GM12878 (cell line): ENCODE measurements at regions not wholly inside any gene's neighbourhood (a gene's known extent, or its start where the extent isn't known, plus 50 kb on each side); places are given as distances from the start of the nearest gene placed in this dataset.

Experiments
- ATF2 ChIP-seq: IDR thresholded peaks from 2 replicates; pipeline ENCODE4 v1.6.1; 2012; ENCODE audit warnings: low read length, inconsistent platforms
- BACH1 ChIP-seq: fragments of 450-650 bp; IDR thresholded peaks from 2 replicates; pipeline ENCODE4 v1.6.1; 2017; ENCODE audit warnings: mild to moderate bottlenecking, borderline replicate concordance
- CBFB ChIP-seq: IDR thresholded peaks from 2 replicates; pipeline ENCODE4 v1.6.1; 2016; ENCODE audit warnings: antibody characterized with exemption, low read depth
- FOXK2 ChIP-seq: fragments of 450-650 bp; IDR thresholded peaks from 2 replicates; pipeline ENCODE4 v1.6.1; 2017; ENCODE audit warnings: mild to moderate bottlenecking, moderate library complexity
- GATAD2B ChIP-seq: fragments of 450-650 bp; conservative IDR thresholded peaks from 2 replicates; pipeline ENCODE4 v1.6.1; 2017; ENCODE audit warnings: low read depth, mild to moderate bottlenecking, moderate library complexity
- HDAC6 ChIP-seq: fragments of 200-600 bp; sonication (generic); IDR thresholded peaks from one replicate; pipeline ENCODE4 v1.8.0; 2017; ENCODE audit warnings: antibody characterized with exemption; ENCODE audit not compliant: unreplicated experiment
- IRF3 ChIP-seq: fragments of 450-650 bp; IDR thresholded peaks from 2 replicates; pipeline ENCODE4 v1.6.1; 2014; ENCODE audit warnings: mild to moderate bottlenecking
- JUNB ChIP-seq: IDR thresholded peaks from 2 replicates; pipeline ENCODE4 v1.6.1; 2016; ENCODE audit warnings: antibody characterized with exemption, mild to moderate bottlenecking
- JUND ChIP-seq: IDR thresholded peaks from 2 replicates; pipeline ENCODE4 v1.6.1; 2012; ENCODE audit warnings: low read depth, mild to moderate bottlenecking, low read length, improper control_type of control experiment, moderate library complexity
- POLR2A ChIP-seq: IDR thresholded peaks from 2 replicates; pipeline ENCODE4 v1.6.1; 2011; ENCODE audit warnings: low read depth, mild to moderate bottlenecking, low read length
- POU2F2 ChIP-seq: IDR thresholded peaks from 3 replicates; pipeline ENCODE4 v1.6.1; 2011; ENCODE audit warnings: low read depth, mild to moderate bottlenecking, low read length, borderline replicate concordance
- RAD51 ChIP-seq: fragments of 450-650 bp; IDR thresholded peaks from 2 replicates; pipeline ENCODE4 v1.6.1; 2016; ENCODE audit warnings: moderate library complexity, mild to moderate bottlenecking, inconsistent platforms
- RELA ChIP-seq: fragments of 450-650 bp; IDR thresholded peaks from 2 replicates; pipeline ENCODE4 v1.8.0; 2014; ENCODE audit warnings: borderline replicate concordance; ENCODE audit not compliant: partially characterized antibody
- SP1 ChIP-seq: IDR thresholded peaks from one replicate; pipeline ENCODE4 v1.6.1; 2011; ENCODE audit warnings: low read depth, low read length
- SPI1 ChIP-seq: IDR thresholded peaks from 2 replicates; pipeline ENCODE4 v1.6.1; 2011; ENCODE audit warnings: low read depth, mild to moderate bottlenecking, low read length, moderate library complexity, borderline replicate concordance; ENCODE audit not compliant: insufficient read depth
- SRF ChIP-seq, 2 experiments: IDR thresholded peaks; 2 replicates each; pipeline ENCODE4 v1.6.1; 2011; ENCODE audit warnings: low read depth in 2 of 2, low read length in 2 of 2, mild to moderate bottlenecking in 1 of 2, moderate library complexity in 1 of 2
- STAT3 ChIP-seq: IDR thresholded peaks from 2 replicates; pipeline ENCODE4 v1.6.1; 2011; ENCODE audit warnings: low read depth, low read length, improper control_type of control experiment
- TF ChIP-seq, protein P1 (sequence below): fragments of 150-350 bp; IDR thresholded peaks from 2 replicates; pipeline ENCODE4 v1.6.1; 2014; ENCODE audit warnings: mild to moderate bottlenecking, low read depth, low read length
- TF ChIP-seq, protein P2 (sequence below): fragments of 450-650 bp; IDR thresholded peaks from 2 replicates; pipeline ENCODE4 v1.6.1; 2016; ENCODE audit warnings: mild to moderate bottlenecking, moderate library complexity, borderline replicate concordance
- TF ChIP-seq, protein P3 (sequence below): IDR thresholded peaks from 2 replicates; pipeline ENCODE4 v1.6.1; 2011; ENCODE audit warnings: mild to moderate bottlenecking, low read depth, low read length, moderate library complexity; ENCODE audit not compliant: insufficient replicate concordance

DNA sequence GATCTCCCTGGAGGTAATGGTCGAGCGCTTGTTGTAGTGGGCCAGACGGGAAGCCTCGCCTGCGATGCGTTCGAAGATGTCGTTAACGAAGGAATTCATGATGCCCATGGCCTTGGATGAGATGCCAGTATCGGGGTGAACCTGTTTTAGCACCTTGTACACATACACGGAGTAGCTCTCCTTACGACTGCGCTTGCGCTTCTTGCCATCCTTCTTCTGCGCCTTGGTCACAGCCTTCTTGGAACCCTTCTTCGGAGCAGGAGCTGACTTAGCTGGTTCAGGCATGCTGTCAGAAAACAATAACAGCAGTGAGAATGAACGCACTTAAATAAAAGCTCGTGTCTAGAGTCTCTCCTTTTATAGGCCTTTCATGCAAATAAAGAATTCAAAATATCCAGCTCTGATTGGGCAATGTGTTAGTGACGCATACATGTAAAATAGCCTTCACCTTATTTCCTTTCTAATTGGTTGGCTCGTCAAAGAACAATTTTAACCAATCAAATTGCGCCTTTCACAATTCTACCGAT, 129.2 kb downstream of the HFE start (continued):
- TF ChIP-seq RAD51 (no peak), SP1 (peak; percentile 81), JUND (no peak), ATF2 (0 out of 2 replicates have a peak, but pooled peaks have one; percentile 16), CBFB (peak; percentile 88), HDAC6 (peak; percentile 56), POLR2A (peak; percentile 84), SPI1 (no peak), STAT3 (peak; percentile 85), IRF3 (peak; percentile 67; the same call in 1 of the 2 replicates), POU2F2 (peak; percentile 98), FOXK2 (peak; percentile 74), BACH1 (peak; percentile 19; the same call in 1 of the 2 replicates), SRF (IDR thresholded peaks at IDR 0.05; ENCODE audit: low read depth in 2 of 2, low read length in 2 of 2) (peak in 1 of 2 experiments; percentile 86; a peak in 2 of 4 replicates), RELA (peak; percentile 61), JUNB (peak; percentile 10; the same call in 1 of the 2 replicates), GATAD2B (no peak)
- TF ChIP-seq, protein P1, sequence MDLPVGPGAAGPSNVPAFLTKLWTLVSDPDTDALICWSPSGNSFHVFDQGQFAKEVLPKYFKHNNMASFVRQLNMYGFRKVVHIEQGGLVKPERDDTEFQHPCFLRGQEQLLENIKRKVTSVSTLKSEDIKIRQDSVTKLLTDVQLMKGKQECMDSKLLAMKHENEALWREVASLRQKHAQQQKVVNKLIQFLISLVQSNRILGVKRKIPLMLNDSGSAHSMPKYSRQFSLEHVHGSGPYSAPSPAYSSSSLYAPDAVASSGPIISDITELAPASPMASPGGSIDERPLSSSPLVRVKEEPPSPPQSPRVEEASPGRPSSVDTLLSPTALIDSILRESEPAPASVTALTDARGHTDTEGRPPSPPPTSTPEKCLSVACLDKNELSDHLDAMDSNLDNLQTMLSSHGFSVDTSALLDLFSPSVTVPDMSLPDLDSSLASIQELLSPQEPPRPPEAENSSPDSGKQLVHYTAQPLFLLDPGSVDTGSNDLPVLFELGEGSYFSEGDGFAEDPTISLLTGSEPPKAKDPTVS, result 0 out of 2 replicates have a peak, but pooled peaks have one; percentile 33
- TF ChIP-seq, protein P2, sequence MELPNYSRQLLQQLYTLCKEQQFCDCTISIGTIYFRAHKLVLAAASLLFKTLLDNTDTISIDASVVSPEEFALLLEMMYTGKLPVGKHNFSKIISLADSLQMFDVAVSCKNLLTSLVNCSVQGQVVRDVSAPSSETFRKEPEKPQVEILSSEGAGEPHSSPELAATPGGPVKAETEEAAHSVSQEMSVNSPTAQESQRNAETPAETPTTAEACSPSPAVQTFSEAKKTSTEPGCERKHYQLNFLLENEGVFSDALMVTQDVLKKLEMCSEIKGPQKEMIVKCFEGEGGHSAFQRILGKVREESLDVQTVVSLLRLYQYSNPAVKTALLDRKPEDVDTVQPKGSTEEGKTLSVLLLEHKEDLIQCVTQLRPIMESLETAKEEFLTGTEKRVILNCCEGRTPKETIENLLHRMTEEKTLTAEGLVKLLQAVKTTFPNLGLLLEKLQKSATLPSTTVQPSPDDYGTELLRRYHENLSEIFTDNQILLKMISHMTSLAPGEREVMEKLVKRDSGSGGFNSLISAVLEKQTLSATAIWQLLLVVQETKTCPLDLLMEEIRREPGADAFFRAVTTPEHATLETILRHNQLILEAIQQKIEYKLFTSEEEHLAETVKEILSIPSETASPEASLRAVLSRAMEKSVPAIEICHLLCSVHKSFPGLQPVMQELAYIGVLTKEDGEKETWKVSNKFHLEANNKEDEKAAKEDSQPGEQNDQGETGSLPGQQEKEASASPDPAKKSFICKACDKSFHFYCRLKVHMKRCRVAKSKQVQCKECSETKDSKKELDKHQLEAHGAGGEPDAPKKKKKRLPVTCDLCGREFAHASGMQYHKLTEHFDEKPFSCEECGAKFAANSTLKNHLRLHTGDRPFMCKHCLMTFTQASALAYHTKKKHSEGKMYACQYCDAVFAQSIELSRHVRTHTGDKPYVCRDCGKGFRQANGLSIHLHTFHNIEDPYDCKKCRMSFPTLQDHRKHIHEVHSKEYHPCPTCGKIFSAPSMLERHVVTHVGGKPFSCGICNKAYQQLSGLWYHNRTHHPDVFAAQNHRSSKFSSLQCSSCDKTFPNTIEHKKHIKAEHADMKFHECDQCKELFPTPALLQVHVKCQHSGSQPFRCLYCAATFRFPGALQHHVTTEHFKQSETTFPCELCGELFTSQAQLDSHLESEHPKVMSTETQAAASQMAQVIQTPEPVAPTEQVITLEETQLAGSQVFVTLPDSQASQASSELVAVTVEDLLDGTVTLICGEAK, result peak; percentile 62; the same call in 1 of the 2 replicates
- TF ChIP-seq, protein P3, sequence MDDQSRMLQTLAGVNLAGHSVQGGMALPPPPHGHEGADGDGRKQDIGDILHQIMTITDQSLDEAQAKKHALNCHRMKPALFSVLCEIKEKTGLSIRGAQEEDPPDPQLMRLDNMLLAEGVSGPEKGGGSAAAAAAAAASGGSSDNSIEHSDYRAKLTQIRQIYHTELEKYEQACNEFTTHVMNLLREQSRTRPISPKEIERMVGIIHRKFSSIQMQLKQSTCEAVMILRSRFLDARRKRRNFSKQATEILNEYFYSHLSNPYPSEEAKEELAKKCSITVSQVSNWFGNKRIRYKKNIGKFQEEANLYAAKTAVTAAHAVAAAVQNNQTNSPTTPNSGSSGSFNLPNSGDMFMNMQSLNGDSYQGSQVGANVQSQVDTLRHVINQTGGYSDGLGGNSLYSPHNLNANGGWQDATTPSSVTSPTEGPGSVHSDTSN, result peak; percentile 43
